ENCODE measurements at regions not wholly inside any gene's neighbourhood (a gene's known extent, or its start where the extent isn't known, plus 50 kb on each side); places are given as distances from the start of the nearest gene placed in this dataset.

GRCh38 chr6:95935736-95936135 is 80.0 kb upstream of the FUT9 start:
- no peak for TF ChIP-seq EZH2 (IDR thresholded peaks at IDR 0.05; ENCODE audit: low read depth, unreplicated experiment)
- TF ChIP-seq EZH2phosphoT487 (IDR thresholded peaks at IDR 0.05; ENCODE audit: unreplicated experiment) = no peak
- no peak for TF ChIP-seq REST (IDR thresholded peaks at IDR 0.05; ENCODE audit: unreplicated experiment)
- no peak for TF ChIP-seq POLR2AphosphoS5 (IDR thresholded peaks at IDR 0.05; ENCODE audit: low read depth)
- no peak for TF ChIP-seq CTCF (conservative IDR thresholded peaks at IDR 0.05; ENCODE audit: low read depth in 2 of 2)
- TF ChIP-seq ETS1 (IDR thresholded peaks at IDR 0.05) = no peak
- TF ChIP-seq CREB1 (CRISPR knock-in tag; IDR thresholded peaks at IDR 0.05; ENCODE audit: low read depth) = no peak
- no peak for TF ChIP-seq JUNB (IDR thresholded peaks at IDR 0.05; ENCODE audit: unreplicated experiment)
